Aorta (tissue), 5 donors: ENCODE measurements at regions not wholly inside any gene's neighbourhood (a gene's known extent, or its start where the extent isn't known, plus 50 kb on each side); places are given as distances from the start of the nearest gene placed in this dataset.
"Not testable (repeated sequence)": the region's sequence is repeated elsewhere in the genome, so short reads cannot be mapped to it uniquely, and the experiment has no call there.

Experiments
- ATAC-seq: fragments of 200-7000 bp; cut with Tn5 transposase; one replicate; pipeline ENCODE4 v1.9.1; 2022; ENCODE audit warnings: moderate library complexity; ENCODE audit not compliant: low FRiP score
- DNase-seq, 2 donors: peaks; one replicate each; pipeline ENCODE4 v3.0.0-alpha.2; 2020
- H3K27ac ChIP-seq, 2 donors: one replicate each; pipeline ENCODE4 v1.5.1; 2013; ENCODE audit warnings: low read length in 2 of 2, mild to moderate bottlenecking in 2 of 2, moderate library complexity in 2 of 2, control low read depth in 1 of 2, inconsistent platforms in 1 of 2, low read depth in 1 of 2
- H3K27me3 ChIP-seq, 2 donors: one replicate each; pipeline ENCODE4 v1.6.1; 2013; ENCODE audit warnings: control low read depth in 1 of 2, low read length in 1 of 2, mild to moderate bottlenecking in 1 of 2, moderate library complexity in 1 of 2; ENCODE audit not compliant: insufficient read depth in 2 of 2, control insufficient read depth in 1 of 2
- H3K36me3 ChIP-seq, 2 donors: one replicate each; pipeline ENCODE4 v1.6.1; 2013; ENCODE audit warnings: control low read depth in 1 of 2, low read length in 1 of 2, mild to moderate bottlenecking in 1 of 2; ENCODE audit not compliant: insufficient read depth in 2 of 2, control insufficient read depth in 1 of 2
- H3K4me1 ChIP-seq, 2 donors: one replicate each; pipeline ENCODE4 v1.6.1; 2013; ENCODE audit warnings: low read length in 2 of 2, control low read depth in 1 of 2, mild to moderate bottlenecking in 1 of 2, moderate library complexity in 1 of 2; ENCODE audit not compliant: insufficient read depth in 2 of 2, control insufficient read depth in 1 of 2
- H3K4me3 ChIP-seq, 2 donors: one replicate each; pipeline ENCODE4 v1.5.1; 2013; ENCODE audit warnings: low read length in 2 of 2, control low read depth in 1 of 2, mild to moderate bottlenecking in 1 of 2
- H3K9me3 ChIP-seq: one replicate; pipeline ENCODE4 v1.6.1; 2013; ENCODE audit warnings: mild to moderate bottlenecking, low read length; ENCODE audit not compliant: control insufficient read depth
- WGBS, 2 donors: extraction: QIAGEN DNeasy Blood & Tissue Kit; methylation state at CpG; one replicate each; pipeline ENCODE4 v1.1.7; 2013; 5-methylcytosine and 5-hydroxymethylcytosine counted together
- intact Hi-C, 2 donors: fragments of 100-400 bp; cut with DNase I; formaldehyde crosslinking; loops; one replicate each; pipeline versions ENCODE4 v1.14.2 to v1.15.0; 2022
- donor health status: healthy with polysubstance abuse.
- donor health status: Bipolar disorder and iron deficiency.
- donor health status: DM: no; HTN: no; CAD: no.
- donor health status: DM: no; HTN: no; CAD: no.
- donor health status: DM: yes; HTN: yes; CAD: no.

GRCh38 chr5:50576686-50577256 is 89.7 kb upstream of the PARP8 start:
- no peaks in the 10 kb centered on the region for H3K4me1 ChIP-seq
- 31 to 38% methylated on average over 1 of the region's 1 CpG for WGBS, 2 donors
- no peak overlapping the region for H3K27ac ChIP-seq
- DNase-seq: no peak
- no peaks in the 10 kb centered on the region for H3K36me3 ChIP-seq
- no peak overlapping the region for H3K4me3 ChIP-seq
- intact Hi-C loops: no loop called here
- H3K9me3 ChIP-seq: no peaks in the 10 kb centered on the region
- H3K27me3 ChIP-seq: no peaks in the 10 kb centered on the region
- no peak for ATAC-seq

- intact Hi-C loops: no loop called here
- H3K27ac ChIP-seq: no peak overlapping the region
- H3K4me1 ChIP-seq: no peaks in the 10 kb centered on the region
- H3K27me3 ChIP-seq: no peaks in the 10 kb centered on the region
- no peaks in the 10 kb centered on the region for H3K9me3 ChIP-seq
- 75 to 80% methylated on average over 6 of the region's 6 CpGs for WGBS, 2 donors
- no peaks in the 10 kb centered on the region for H3K36me3 ChIP-seq
- no peak overlapping the region for H3K4me3 ChIP-seq
- DNase-seq (no peak), ATAC-seq (no peak)
Measured at GRCh38 chr5:50580506-50580905, 85.9 kb upstream of the PARP8 start.

- DNase-seq, H3K27ac ChIP-seq, H3K9me3 ChIP-seq, H3K4me3 ChIP-seq, intact Hi-C loops, ATAC-seq, H3K4me1 ChIP-seq, H3K27me3 ChIP-seq, H3K36me3 ChIP-seq: not testable (repeated sequence)
- WGBS, 2 donors: 93 to 95% methylated on average over 1 of the region's 1 CpG
Measured at GRCh38 chr5:50581845-50582244, 84.6 kb upstream of the PARP8 start.

GRCh38 chr5:50582699-50583098 is 83.7 kb upstream of the PARP8 start:
- H3K27ac ChIP-seq: no peak overlapping the region
- intact Hi-C loops: no loop called here
- H3K9me3 ChIP-seq: no peaks in the 10 kb centered on the region
- no peak overlapping the region for H3K4me3 ChIP-seq
- WGBS, 2 donors: 82 to 85% methylated on average over 2 of the region's 2 CpGs
- no peaks in the 10 kb centered on the region for H3K4me1 ChIP-seq
- no peak for DNase-seq
- ATAC-seq: no peak
- H3K36me3 ChIP-seq: no peaks in the 10 kb centered on the region
- no peaks in the 10 kb centered on the region for H3K27me3 ChIP-seq

GRCh38 chr5:50583621-50584020 is 82.8 kb upstream of the PARP8 start:
- ATAC-seq (no peak), DNase-seq (no peak)
- Histone ChIP-seq H3K27me3 (no peaks in the 10 kb centered on the region), H3K9me3 (no peaks in the 10 kb centered on the region), H3K4me3 (no peak overlapping the region), H3K36me3 (no peaks in the 10 kb centered on the region), H3K27ac (no peak overlapping the region), H3K4me1 (no peaks in the 10 kb centered on the region)
- 97 to 98% methylated on average over 3 of the region's 3 CpGs for WGBS, 2 donors
- intact Hi-C loops: no loop called here

GRCh38 chr5:50588471-50588870 is 78.0 kb upstream of the PARP8 start:
- H3K9me3 ChIP-seq, H3K4me1 ChIP-seq, H3K4me3 ChIP-seq, H3K27me3 ChIP-seq, ATAC-seq, DNase-seq, intact Hi-C loops, H3K27ac ChIP-seq, H3K36me3 ChIP-seq: not testable (repeated sequence)
- WGBS, 2 donors: 88 to 89% methylated on average over 6 of the region's 6 CpGs

GRCh38 chr5:50590444-50591189 is 75.8 kb upstream of the PARP8 start:
- H3K36me3 ChIP-seq, H3K4me3 ChIP-seq, H3K27ac ChIP-seq, H3K27me3 ChIP-seq, intact Hi-C loops, ATAC-seq, H3K4me1 ChIP-seq, H3K9me3 ChIP-seq, DNase-seq: not testable (repeated sequence)
- WGBS, 2 donors: 33 to 46% methylated on average over 5 of the region's 5 CpGs

GRCh38 chr5:50591338-50591737 is 75.1 kb upstream of the PARP8 start:
- H3K27me3 ChIP-seq, H3K36me3 ChIP-seq, DNase-seq, H3K4me1 ChIP-seq, H3K4me3 ChIP-seq, ATAC-seq, intact Hi-C loops, H3K27ac ChIP-seq, H3K9me3 ChIP-seq: not testable (repeated sequence)
- WGBS, 2 donors: 90 to 98% methylated on average over 1 of the region's 1 CpG

- Histone ChIP-seq H3K4me3 (no peak overlapping the region), H3K4me1 (no peaks in the 10 kb centered on the region), H3K9me3 (no peaks in the 10 kb centered on the region), H3K36me3 (no peaks in the 10 kb centered on the region), H3K27ac (no peak overlapping the region), H3K27me3 (no peaks in the 10 kb centered on the region)
- intact Hi-C loops: no loop called here
- DNase-seq: no peak
- WGBS, 2 donors: 78 to 82% methylated on average over 1 of the region's 1 CpG
- no peak for ATAC-seq
Measured at GRCh38 chr5:50593681-50594080, 72.8 kb upstream of the PARP8 start.
